Neural progenitor cell (in vitro differentiated cells): ENCODE measurements at regions not wholly inside any gene's neighbourhood (a gene's known extent, or its start where the extent isn't known, plus 50 kb on each side); places are given as distances from the start of the nearest gene placed in this dataset.

Source experiments
- CTCF ChIP-seq: fragments of 200-600 bp; sonication (generic); IDR thresholded peaks from 2 replicates; pipeline ENCODE4 v1.5.1; 2017; ENCODE audit warnings: antibody characterized with exemption, mild to moderate bottlenecking
- EZH2 ChIP-seq: fragments of 200-600 bp; sonication (generic); IDR thresholded peaks from 2 replicates; pipeline ENCODE4 v1.6.1; 2017; ENCODE audit warnings: antibody characterized with exemption, mild to moderate bottlenecking, moderate library complexity
- EZH2phosphoT487 ChIP-seq: fragments of 200-600 bp; sonication (generic); IDR thresholded peaks from 2 replicates; pipeline ENCODE4 v1.6.1; 2017; ENCODE audit warnings: antibody characterized with exemption

DNA sequence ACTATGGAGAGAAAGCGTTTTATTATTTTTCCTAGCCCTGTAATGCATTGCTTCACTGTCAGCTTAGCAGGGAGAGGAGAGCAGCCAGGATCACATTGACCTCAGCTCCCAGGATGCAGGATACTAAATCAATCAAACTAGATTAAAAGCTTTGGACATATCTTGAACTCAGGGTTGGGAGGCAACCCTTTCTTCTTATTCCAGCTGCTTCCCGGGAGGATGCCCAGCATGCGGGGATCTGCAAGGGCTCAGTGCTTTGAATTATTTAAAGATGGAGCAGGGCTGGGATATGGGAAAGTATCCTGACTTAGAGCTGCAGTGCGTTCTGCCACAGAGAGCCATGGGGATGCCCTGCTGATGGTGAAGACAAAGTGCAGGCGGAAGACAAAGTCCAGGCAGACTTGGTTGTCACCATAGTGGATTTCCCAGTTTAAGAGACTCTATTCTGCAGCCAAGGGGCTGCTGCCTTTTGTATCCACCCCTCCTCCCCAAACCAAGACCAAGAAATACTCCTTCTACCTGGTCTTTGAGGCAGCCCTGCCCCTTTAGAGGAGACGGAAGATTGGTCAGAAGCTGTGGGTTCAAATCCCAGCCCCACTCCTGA is 1035.0 kb downstream of the TBC1D22A start:
- TF ChIP-seq CTCF (no peak), EZH2phosphoT487 (no peak), EZH2 (no peak)
